Upper lobe of left lung (tissue), 4 donors: ENCODE measurements at regions not wholly inside any gene's neighbourhood (a gene's known extent, or its start where the extent isn't known, plus 50 kb on each side); places are given as distances from the start of the nearest gene placed in this dataset.

Source experiments
- CTCF ChIP-seq, 6 experiments: fragments of 450-650 bp in 4 of 6; fragments of 200-600 bp in 2 of 6; sonication (generic) in 2 of 6; IDR thresholded peaks; one replicate each; pipeline ENCODE4 v1.5.1; 2016 to 2019; ENCODE audit warnings: antibody characterized with exemption in 6 of 6
- EP300 ChIP-seq, 4 donors: sonication (generic); formaldehyde crosslinking; IDR thresholded peaks; one replicate each; pipeline ENCODE4 v1.5.1; 2017; ENCODE audit warnings: antibody characterized with exemption in 4 of 4, control low read depth in 2 of 4
- POLR2A ChIP-seq, 4 donors: fragments of 450-650 bp; IDR thresholded peaks; one replicate each; pipeline ENCODE4 v1.5.1; 2016 to 2017; ENCODE audit warnings: antibody characterized with exemption in 4 of 4, mild to moderate bottlenecking in 2 of 4
- POLR2AphosphoS5 ChIP-seq, 2 donors: sonication (generic); formaldehyde crosslinking; IDR thresholded peaks; one replicate each; pipeline ENCODE4 v1.5.1; 2017; ENCODE audit warnings: antibody characterized with exemption in 2 of 2

- TF ChIP-seq CTCF (IDR thresholded peaks at IDR 0.05) (no peak), POLR2AphosphoS5 (IDR thresholded peaks at IDR 0.05) (no peak), EP300 (IDR thresholded peaks at IDR 0.05) (no peak), POLR2A (IDR thresholded peaks at IDR 0.05) (no peak)
Measured at GRCh38 chr1:50343323-50343722, 79.9 kb downstream of the DMRTA2 start.
